ENCODE measurements at regions not wholly inside any gene's neighbourhood (a gene's known extent, or its start where the extent isn't known, plus 50 kb on each side); places are given as distances from the start of the nearest gene placed in this dataset.

DNA sequence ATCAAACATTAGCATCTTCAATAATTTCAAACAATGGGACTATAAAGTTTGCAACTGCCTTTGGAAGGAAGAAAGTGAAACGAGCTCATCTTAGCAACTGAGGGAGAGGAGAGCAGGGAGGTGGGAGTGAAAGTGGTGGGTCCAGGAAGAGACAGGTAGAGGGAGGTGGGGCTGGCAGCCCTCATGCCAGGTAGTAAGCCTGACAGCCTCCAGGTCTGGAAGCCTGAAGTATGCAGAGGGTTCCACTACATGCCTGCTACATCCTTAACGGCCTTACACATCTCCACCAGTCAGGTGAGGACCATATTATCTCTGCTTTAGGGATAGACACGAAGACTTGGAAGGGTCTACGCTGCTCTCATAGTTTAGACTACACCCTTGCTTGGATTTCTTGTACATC lies 201.1 kb upstream of the TWIST2 start:
- TF ChIP-seq GATA3 (IDR thresholded peaks at IDR 0.05; ENCODE audit: low read depth, low read length) (no peak), GATA2 (IDR thresholded peaks at IDR 0.05; ENCODE audit: low read depth, low read length) (no peak)

DNA sequence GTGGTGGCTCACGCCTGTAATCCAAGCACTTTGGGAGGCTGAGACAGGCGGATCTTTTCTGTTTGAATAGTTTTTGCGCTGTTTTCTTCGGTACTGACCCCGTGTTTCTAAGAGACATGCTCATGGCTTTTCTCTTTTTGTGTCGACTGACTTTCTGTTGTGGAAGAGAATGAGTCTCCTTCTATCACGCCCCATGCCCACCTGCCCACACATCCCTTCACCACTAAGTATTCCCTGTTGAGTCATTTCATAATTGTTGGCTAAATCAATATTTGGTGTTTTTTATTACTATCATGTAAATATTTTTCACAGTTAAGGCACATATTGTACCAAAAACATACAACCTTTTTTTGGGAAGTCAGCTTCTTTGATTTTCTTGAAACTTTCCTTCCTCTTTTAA lies 198.8 kb upstream of the TWIST2 start:
- TF ChIP-seq GATA2 (IDR thresholded peaks at IDR 0.05; ENCODE audit: low read depth, low read length) (no peak), GATA3 (IDR thresholded peaks at IDR 0.05; ENCODE audit: low read depth, low read length) (no peak)

DNA sequence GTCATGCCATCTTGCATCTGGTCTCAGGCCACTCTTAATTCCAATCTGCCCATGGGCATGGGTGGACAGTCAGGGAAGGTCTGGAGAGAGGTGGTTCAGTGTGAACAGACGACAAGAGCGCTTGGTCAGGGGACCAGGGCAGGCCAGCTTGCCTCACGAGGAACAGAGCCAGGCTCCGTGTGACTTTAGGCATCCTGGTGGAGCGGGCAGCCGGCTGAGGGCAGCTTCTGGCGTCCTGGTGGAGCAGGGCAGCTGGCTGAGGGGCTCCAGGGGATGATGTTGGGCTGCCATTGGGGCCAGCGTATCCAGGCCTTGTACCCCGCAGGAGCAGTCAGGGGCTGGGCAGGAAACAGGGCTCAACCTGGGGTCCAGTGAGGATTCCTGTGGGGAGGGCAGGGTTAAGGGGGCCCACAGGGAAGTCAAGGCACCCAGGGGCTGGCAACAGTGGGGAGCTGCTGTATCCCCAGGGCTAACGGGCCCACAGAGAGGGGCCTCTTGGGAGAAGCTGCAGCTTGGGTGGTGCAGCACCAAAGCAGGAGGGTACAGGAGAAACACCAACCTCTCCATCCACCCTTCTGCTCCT lies 197.9 kb upstream of the TWIST2 start:
- TF ChIP-seq GATA3 (IDR thresholded peaks at IDR 0.05; ENCODE audit: low read depth, low read length) (no peak), GATA2 (IDR thresholded peaks at IDR 0.05; ENCODE audit: low read depth, low read length) (no peak)

DNA sequence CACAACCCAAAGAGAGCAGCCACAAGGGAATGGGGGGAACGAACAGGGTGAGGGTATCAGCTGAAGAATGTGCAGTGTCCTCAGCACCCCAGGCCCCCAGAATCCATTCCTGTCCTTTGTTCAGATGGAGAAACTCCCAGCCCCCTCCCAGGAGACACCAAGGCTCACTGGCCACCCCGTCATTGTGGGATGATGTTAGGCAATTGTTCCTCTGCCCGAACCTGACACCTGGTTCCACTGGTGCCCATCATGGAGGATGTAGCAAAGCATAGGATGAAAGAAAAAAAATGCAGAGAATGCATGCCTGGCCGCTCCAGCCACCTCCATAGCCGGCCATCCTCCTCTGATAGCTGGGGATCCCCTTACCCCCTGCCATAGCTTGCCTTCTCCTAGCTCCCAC lies 197.3 kb upstream of the TWIST2 start:
- TF ChIP-seq GATA3 (IDR thresholded peaks at IDR 0.05; ENCODE audit: low read depth, low read length) (no peak), GATA2 (IDR thresholded peaks at IDR 0.05; ENCODE audit: low read depth, low read length) (no peak)

DNA sequence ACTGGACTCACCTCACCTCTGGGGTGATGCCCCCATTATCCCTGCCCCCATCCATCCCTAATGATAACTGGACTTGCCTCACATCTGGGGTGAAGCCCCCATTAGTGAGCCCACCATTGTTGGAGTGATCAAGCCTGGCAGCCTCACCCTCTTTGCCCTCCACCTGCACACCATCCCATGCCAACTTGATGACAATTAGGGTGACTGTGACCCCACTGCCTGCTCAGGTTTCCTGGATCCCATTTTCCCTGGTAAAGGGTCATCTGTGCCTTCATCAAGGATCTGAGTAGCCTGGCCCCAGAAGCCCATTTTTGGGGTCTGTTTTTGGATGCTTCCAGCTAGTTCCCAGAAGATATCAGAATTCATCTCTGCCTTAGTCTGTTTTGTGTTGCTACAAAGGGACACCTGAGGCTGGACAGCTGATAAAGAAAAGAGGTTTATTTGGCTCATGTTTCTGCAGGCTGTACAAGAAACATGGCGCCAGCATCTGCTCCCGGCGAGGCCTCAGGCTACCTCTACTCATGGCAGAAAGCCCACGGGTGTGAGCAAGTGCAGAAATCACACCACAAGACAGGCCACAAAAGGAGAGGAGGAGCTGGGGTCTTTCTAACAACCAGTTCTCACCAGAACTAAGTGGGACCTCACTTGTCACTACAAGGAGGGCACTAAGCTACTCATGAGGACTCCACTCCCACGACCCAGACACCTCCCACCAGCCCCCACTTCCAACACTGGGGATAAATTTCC lies 196.4 kb upstream of the TWIST2 start:
- TF ChIP-seq GATA2 (IDR thresholded peaks at IDR 0.05; ENCODE audit: low read depth, low read length): no peak
- TF ChIP-seq GATA3 (IDR thresholded peaks at IDR 0.05; ENCODE audit: low read depth, low read length): no peak

DNA sequence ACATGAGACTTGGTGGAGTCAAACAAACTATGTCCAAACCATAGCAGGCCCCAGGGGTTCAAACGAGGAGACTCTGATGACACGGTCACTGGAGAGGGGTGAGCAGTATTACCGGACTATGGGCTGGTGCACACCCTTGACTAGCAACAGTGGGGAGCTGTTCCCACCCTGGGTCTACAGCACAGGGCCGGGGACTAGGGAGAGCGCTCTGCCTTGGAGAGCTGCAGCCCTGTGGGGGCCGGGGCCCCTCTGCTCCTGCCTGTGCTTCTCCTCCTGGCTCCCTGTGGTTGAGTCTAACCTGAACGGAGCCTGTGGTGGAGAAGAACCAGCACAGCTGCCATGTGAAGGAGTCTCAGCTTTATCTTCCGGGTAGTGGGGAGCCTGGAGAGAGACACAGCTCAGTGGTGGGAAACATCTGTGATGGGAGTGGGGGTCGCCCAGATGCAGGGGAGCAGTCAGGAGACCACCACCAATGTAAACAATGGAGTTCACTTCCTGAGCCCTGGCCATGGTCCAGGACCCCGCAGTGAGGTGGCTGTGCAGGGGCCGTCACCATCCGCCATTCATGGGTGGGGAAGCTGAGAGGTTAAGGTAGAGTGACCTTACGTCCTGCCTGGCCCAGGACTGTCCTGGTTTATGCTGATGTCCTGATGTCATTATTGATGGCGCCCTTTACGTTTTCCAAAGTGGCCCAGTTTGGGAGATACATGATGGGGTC lies 195.7 kb upstream of the TWIST2 start:
- TF ChIP-seq GATA2 (IDR thresholded peaks at IDR 0.05; ENCODE audit: low read depth, low read length) (no peak), GATA3 (IDR thresholded peaks at IDR 0.05; ENCODE audit: low read depth, low read length) (no peak)

DNA sequence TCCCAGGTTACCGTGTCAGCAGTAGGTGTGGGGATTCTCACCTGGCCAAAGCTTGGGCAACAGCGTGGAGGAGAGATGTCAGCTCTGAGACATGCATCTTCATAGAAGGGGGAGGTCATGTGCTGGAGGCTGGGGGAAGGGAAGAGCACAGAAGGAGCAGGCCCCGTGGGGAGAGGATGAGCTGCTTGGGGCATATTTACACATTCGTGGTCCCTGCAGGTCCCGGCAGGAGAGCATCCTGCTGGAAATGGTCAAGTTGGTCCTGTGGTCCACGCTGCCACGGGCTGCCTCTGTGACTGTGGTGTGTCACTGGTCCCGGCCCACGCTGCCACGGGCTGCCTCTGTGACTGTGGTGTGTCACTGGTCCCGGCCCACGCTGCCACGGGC lies 195.1 kb upstream of the TWIST2 start:
- TF ChIP-seq GATA3 (IDR thresholded peaks at IDR 0.05; ENCODE audit: low read depth, low read length): no peak
- TF ChIP-seq GATA2 (IDR thresholded peaks at IDR 0.05; ENCODE audit: low read depth, low read length): no peak

DNA sequence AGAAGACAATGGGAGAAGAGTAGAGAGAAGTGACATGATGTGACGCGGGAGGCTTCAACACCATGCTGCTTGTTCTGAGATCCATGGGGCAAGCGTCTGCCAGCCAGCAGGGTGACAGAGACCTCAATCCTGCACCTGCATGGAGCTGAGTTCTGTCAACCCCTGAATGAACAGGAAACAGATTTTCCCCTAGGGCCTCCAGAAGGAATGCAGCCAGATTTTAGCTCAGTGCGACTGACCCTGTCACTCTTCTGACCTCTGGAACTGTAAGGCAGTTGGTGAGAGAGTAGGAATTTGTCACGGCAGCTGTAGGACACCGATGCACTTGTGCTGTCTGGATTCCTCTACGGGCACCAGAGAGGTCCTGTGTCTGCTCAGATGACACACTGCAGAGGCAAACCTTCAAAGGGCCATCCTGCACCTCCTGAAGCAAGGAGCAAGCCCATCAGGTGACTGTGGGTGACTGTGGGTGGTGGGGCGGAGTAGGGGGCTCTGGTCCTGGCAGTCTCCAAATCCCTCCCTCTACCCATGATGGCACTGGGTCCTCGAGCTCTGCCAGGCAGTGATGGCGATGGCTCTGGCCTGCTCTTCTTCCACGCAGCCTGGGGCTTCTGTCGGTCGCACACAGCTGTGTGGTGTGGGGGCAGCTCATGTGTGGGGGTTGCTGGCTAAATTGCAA lies 194.3 kb upstream of the TWIST2 start:
- TF ChIP-seq GATA2 (IDR thresholded peaks at IDR 0.05; ENCODE audit: low read depth, low read length) (no peak), GATA3 (IDR thresholded peaks at IDR 0.05; ENCODE audit: low read depth, low read length) (no peak)

DNA sequence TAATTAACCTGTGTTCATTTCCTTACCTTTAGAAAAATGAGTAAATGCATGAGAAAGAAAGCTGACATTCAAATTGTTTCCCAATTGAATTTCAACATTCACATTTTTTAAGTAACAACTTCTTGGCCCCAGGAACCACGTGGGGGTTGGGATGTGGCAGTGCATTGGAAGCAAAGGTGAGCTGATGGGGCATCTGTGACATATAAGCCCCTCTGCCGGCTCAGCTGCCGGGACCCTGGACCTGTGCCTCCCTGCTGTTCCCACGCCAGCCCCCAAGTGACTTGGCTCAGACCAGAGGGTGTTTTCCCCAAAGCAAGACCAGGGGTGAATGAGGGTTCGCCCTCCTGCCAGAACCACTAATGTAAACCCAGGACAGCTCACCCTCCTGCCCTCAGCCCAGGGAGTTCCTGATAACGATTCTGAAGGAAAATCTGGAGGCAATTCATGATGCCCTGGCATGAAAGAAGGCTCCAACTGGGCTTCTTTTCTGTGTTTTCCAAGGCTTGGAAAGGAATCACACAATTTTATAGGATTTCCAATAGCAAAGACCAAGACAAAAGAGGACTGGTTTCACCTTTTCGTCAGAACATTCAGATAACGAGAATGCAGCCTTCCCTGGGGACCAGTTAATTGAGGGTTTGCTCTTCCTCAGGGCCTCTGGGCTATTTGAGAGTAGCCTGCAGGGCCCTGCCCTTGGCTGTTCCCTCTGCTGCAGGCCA lies 193.2 kb upstream of the TWIST2 start:
- no peak for TF ChIP-seq GATA2 (IDR thresholded peaks at IDR 0.05; ENCODE audit: low read depth, low read length)
- TF ChIP-seq GATA3 (IDR thresholded peaks at IDR 0.05; ENCODE audit: low read depth, low read length): no peak

DNA sequence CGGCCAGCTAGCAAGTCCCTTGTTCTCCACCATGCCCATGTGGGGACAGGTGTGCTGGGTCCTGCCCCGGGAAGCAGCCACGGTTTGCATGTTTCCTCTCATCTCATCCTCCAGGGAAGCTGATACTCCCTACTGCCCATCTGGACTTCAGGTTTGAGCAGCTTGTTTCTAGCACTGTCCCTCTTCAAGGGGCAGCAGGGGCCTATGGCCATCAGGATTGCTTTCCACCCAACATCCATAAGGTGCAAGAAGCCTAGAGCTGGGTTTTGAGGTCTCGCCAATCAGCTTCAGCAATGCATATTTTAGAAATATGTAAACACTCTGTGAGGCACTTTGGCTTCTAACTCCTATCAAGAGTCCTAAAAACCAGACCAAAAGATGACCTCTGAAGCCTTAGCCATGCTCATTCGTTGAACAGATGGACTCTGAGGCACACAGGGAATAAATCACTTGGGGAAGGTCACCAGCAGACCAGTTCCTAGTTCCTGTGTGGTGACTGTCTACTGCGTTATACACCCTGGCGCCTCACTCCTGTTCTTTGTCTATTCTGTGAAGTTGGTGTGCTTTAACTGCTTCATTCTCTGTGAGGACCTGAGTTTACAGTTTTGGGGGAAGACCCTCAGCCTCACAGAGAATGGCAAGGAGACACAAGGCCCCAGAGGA lies 192.6 kb upstream of the TWIST2 start:
- TF ChIP-seq GATA3 (IDR thresholded peaks at IDR 0.05; ENCODE audit: low read depth, low read length) (no peak), GATA2 (IDR thresholded peaks at IDR 0.05; ENCODE audit: low read depth, low read length) (no peak)

DNA sequence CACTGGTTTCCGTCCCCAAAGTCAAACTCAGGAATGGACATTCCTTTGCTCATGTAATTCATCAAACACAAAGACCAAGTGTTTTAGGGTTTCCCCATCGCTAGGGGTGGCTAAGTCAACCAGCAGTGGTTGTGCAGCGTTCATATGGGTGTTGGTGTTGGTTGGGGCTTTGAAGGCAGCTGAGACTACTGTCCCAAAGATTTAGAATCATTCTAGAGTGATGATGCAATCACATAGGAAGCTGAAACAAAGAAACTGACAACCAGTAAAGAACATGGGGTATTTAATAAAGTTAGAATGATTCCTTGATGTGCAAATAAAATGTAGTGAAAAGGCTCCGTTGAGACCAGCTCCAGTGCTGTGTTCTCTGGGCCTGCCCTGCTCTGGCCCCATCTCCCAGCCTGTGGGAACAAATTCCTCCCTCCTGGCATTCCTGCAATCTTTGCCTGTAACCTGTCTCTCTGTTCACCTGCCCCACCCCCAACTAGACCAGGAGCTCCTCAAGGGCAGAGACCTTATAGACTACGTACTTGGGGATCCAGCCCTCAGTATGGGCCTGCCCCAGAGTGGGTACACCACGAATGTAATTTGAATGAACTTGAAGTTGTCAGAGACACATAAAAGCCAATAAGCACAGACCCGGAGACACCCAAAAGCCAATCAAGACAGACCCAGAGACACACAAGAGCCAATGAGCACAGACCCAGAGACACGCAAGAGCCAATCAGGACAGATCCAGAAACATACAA lies 191.7 kb upstream of the TWIST2 start:
- no peak for TF ChIP-seq GATA2 (IDR thresholded peaks at IDR 0.05; ENCODE audit: low read depth, low read length)
- TF ChIP-seq GATA3 (IDR thresholded peaks at IDR 0.05; ENCODE audit: low read depth, low read length): no peak

DNA sequence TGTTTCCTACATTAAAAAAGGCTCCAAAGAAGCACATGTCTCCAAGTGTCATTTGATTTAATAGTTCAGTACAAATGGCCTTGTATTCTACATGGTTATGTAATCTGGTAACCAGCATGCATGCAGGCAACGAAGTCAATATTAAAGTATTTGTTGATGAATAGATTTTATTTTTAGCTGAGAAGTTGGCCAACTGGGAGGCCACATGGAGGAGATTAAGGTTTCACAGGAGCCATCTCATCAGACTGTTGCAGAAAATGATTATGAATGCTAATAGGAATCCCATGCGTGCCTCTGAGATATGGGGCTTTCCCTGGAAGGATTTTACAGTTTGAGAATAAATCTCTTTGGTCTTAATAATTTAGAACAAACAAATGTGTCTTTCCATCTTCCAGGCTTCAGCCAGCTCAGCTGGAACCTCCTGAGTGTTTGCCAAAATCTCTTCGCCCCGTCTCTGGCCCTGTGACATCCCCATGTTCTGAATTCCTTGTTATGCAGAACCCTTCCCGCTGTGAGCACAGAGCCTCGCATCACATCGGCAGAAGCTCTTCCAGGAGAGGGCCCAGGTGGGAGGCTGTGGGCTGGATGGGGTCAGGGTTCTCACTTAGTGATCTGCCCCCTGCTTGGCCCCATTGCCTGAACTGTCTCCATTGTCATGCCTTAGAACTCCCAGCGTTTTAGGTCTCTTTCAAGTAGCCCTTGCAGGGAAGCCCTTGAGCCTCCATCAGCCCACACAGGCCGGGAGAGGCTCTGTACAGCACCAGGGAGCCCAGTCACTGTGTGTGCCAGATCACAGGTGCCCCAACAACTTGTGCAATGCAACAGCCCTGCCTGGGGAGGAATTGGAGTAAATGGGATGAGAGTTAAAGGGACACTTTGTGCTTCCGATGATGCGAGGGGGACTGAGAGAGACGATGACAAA lies 190.5 kb upstream of the TWIST2 start:
- TF ChIP-seq GATA3 (IDR thresholded peaks at IDR 0.05; ENCODE audit: low read depth, low read length) (no peak), GATA2 (IDR thresholded peaks at IDR 0.05; ENCODE audit: low read depth, low read length) (no peak)

All from SH-SY5Y (cell line).